AG04450 (cell line): ENCODE measurements at regions not wholly inside any gene's neighbourhood (a gene's known extent, or its start where the extent isn't known, plus 50 kb on each side); places are given as distances from the start of the nearest gene placed in this dataset.

Experiments
- CTCF ChIA-PET: fragments of 300-600, 350-600 bp; formaldehyde crosslinking; extraction: SDS; loops from one replicate; lab custom pipeline; 2022; ENCODE audit warnings: antibody characterized with exemption, inconsistent platforms; lab: Charles Lee
- POLR2A ChIA-PET: fragments of 350-600 bp; formaldehyde crosslinking; extraction: SDS; loops from one replicate; lab custom pipeline; 2021; ENCODE audit warnings: antibody characterized with exemption, inconsistent platforms; lab: Yijun Ruan, JAX
- DNase-seq: peaks from one replicate; pipeline ENCODE4 v3.0.0-alpha.2; 2011; ENCODE audit warnings: low read depth, low spot score
- H3K27ac ChIP-seq: one replicate; pipeline ENCODE4 v1.5.1; 2012; ENCODE audit warnings: low read depth, low read length, control low read depth
- H3K27me3 ChIP-seq: one replicate; pipeline ENCODE4 v1.6.0; 2012; ENCODE audit warnings: low read length; ENCODE audit not compliant: control insufficient read depth, insufficient read depth
- H3K4me3 ChIP-seq: 2 replicates; pipeline ENCODE4 v1.5.1; 2011; ENCODE audit warnings: mild to moderate bottlenecking, low read depth, low read length, control low read depth
- H3K9me3 ChIP-seq: 2 replicates; pipeline ENCODE4 v1.5.1; 2012; ENCODE audit warnings: low read length; ENCODE audit not compliant: control insufficient read depth, insufficient read depth
- CTCF ChIP-seq: IDR thresholded peaks from 2 replicates; pipeline ENCODE4 v1.5.1; 2011; ENCODE audit warnings: low read depth, low read length, control low read depth, inconsistent platforms

DNA sequence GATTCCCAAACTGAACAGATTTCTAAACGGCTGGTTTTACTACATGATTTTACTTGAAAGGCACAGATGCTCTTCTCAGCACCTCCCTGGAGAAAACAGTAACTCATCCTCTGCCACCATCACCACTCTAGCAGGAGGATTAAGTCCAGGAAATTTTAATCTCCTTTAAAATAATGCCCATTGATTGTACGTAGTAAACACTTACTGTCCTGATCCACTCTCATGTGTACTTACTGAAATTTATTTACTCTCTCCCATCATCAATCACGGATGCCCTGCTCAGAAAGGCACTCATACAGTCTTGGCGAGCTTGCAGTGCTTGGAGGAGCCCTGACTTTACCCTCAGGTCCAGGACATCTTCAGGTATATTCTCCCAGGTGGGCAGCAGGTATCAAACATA lies 239.8 kb upstream of the EGLN3 start:
- TF ChIP-seq CTCF = no peak
- DNase-seq = no peak
- no peak overlapping the region for H3K4me3 ChIP-seq
- ChIA-PET POLR2A (no interaction called here), CTCF (no interaction called here)
- no peak overlapping the region for H3K27ac ChIP-seq
- no peaks in the 10 kb centered on the region for H3K27me3 ChIP-seq
- H3K9me3 ChIP-seq = no peaks in the 10 kb centered on the region

- POLR2A ChIA-PET = no interaction called here
- DNase-seq = no peak
- H3K27me3 ChIP-seq = no peaks in the 10 kb centered on the region
- no peak overlapping the region for H3K27ac ChIP-seq
- CTCF ChIA-PET = no interaction called here
- no peaks in the 10 kb centered on the region for H3K9me3 ChIP-seq
- TF ChIP-seq CTCF = no peak
- H3K4me3 ChIP-seq = no peak overlapping the region
Measured at GRCh38 chr14:34189866-34190265, 239.0 kb upstream of the EGLN3 start.

DNA sequence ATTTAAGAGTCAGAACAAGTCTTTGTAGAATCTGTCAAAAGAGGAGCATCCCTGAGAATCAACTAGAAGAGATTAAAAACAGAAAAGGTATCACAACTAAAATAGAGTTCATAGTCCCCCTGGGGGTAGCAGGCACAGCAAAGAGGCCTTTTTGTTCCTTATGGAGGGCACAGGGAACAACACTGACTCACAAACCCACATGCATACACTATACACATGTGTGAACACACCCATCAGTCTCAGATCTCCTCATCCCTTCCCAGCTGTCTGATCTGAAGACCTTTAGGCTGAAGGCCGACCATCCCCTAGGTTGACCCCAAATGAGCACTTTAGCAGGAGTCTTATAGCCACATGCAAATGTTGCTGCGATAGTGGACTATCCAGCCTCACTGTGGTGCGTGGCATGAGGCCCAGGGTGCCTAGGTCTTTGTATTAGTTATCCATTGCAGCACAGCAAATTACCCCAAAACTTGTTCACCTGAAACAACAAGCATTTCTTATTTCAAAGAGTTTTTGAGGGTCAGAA lies 236.7 kb upstream of the EGLN3 start:
- POLR2A ChIA-PET = no interaction called here
- no peaks in the 10 kb centered on the region for H3K27me3 ChIP-seq
- no peak overlapping the region for H3K27ac ChIP-seq
- no peaks in the 10 kb centered on the region for H3K9me3 ChIP-seq
- TF ChIP-seq CTCF = no peak
- H3K4me3 ChIP-seq = no peak overlapping the region
- DNase-seq = no peak
- CTCF ChIA-PET = no interaction called here

DNA sequence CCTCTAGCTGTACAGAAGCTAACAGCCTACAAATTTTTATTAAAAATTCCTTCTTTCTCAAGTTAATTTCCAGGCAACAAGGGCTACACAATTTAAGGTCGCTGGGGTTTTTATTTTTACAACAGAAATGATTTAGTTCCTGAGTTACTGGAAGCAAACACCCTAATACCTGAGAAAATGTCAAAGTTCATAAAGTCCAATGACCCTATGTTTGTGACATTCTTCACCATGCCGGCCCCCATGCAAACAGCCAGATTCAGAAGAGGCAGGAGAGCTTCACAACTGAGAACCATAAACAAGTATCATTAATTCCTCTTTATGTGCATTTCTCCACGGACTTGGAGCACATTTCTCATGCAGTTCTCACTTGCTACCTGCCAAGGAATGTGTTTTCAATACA lies 236.2 kb upstream of the EGLN3 start:
- CTCF ChIA-PET = no interaction called here
- no peak overlapping the region for H3K4me3 ChIP-seq
- no peak overlapping the region for H3K27ac ChIP-seq
- no peak for DNase-seq
- H3K27me3 ChIP-seq = no peaks in the 10 kb centered on the region
- POLR2A ChIA-PET = no interaction called here
- no peak for TF ChIP-seq CTCF
- no peaks in the 10 kb centered on the region for H3K9me3 ChIP-seq

DNA sequence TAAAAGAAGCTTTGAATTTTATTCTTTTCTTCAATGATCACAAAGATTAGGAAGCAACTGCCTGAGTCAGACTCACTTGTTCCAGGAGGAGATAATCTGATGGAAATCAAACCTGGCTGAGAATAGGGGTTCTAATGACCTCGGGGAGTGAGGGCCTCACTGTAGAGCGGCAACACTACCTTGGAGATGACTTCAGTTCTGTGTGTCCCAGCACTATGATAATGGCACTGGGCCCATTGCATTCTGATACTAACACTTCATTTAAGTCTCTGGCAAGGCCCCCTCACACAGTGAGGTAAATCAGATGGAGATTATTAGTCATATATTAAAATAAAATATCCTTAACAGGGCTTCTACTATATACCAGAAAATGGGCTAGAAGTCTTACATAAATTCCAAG lies 233.3 kb upstream of the EGLN3 start:
- ChIA-PET CTCF (interaction anchor here (0.9 kb wide), 1 partner anchor 44 kb away, joined by 4 read pairs; no protein-coding TSS in a partner anchor), POLR2A (no interaction called here)
- no peaks in the 10 kb centered on the region for H3K9me3 ChIP-seq
- no peak overlapping the region for H3K27ac ChIP-seq
- TF ChIP-seq CTCF = no peak
- no peaks in the 10 kb centered on the region for H3K27me3 ChIP-seq
- no peak for DNase-seq
- H3K4me3 ChIP-seq = no peak overlapping the region
